Breast epithelium (tissue), 3 donors: ENCODE measurements at regions not wholly inside any gene's neighbourhood (a gene's known extent, or its start where the extent isn't known, plus 50 kb on each side); places are given as distances from the start of the nearest gene placed in this dataset.

Experiments used
- POLR2A ChIP-seq: fragments of 450-650 bp; IDR thresholded peaks from one replicate; pipeline ENCODE4 v1.6.1; 2016; ENCODE audit warnings: antibody characterized with exemption, mild to moderate bottlenecking, moderate library complexity
- POLR2AphosphoS5 ChIP-seq, 3 donors: sonication (generic); formaldehyde crosslinking; IDR thresholded peaks; one replicate each; pipeline ENCODE4 v1.6.1; 2017; ENCODE audit warnings: antibody characterized with exemption in 3 of 3
- TF ChIP-seq, protein P1 (sequence below), 3 donors: fragments of 450-650 bp; IDR thresholded peaks; one replicate each; pipeline ENCODE4 v1.5.1; 2016 to 2017; ENCODE audit warnings: antibody characterized with exemption in 3 of 3, mild to moderate bottlenecking in 3 of 3, moderate library complexity in 3 of 3

- no peak for TF ChIP-seq POLR2AphosphoS5 (IDR thresholded peaks at IDR 0.05)
- TF ChIP-seq, protein P1, sequence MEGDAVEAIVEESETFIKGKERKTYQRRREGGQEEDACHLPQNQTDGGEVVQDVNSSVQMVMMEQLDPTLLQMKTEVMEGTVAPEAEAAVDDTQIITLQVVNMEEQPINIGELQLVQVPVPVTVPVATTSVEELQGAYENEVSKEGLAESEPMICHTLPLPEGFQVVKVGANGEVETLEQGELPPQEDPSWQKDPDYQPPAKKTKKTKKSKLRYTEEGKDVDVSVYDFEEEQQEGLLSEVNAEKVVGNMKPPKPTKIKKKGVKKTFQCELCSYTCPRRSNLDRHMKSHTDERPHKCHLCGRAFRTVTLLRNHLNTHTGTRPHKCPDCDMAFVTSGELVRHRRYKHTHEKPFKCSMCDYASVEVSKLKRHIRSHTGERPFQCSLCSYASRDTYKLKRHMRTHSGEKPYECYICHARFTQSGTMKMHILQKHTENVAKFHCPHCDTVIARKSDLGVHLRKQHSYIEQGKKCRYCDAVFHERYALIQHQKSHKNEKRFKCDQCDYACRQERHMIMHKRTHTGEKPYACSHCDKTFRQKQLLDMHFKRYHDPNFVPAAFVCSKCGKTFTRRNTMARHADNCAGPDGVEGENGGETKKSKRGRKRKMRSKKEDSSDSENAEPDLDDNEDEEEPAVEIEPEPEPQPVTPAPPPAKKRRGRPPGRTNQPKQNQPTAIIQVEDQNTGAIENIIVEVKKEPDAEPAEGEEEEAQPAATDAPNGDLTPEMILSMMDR (IDR thresholded peaks at IDR 0.05), result no peak
- no peak for TF ChIP-seq POLR2A
Observed at GRCh38 chr15:66854012-66854965, 152.3 kb downstream of the SMAD6 start.
